Amniotic stem cell (primary cell): ENCODE measurements at regions not wholly inside any gene's neighbourhood (a gene's known extent, or its start where the extent isn't known, plus 50 kb on each side); places are given as distances from the start of the nearest gene placed in this dataset.

Experiments used
- DNase-seq: peaks from one replicate; lab custom pipeline; 2025; lab: John Stamatoyannopoulos, UW

- no peak for DNase-seq
Measured at GRCh38 chr1:13968361-13968760, 268.4 kb downstream of the PRDM2 start.

- no peak for DNase-seq
Measured at GRCh38 chr1:13970631-13971247, 270.8 kb downstream of the PRDM2 start.

GRCh38 chr1:13976485-13976884 is 276.5 kb downstream of the PRDM2 start:
- DNase-seq = no peak

GRCh38 chr1:13981142-13981541 is 281.2 kb downstream of the PRDM2 start:
- DNase-seq = no peak

GRCh38 chr1:13983393-13983792 is 283.4 kb downstream of the PRDM2 start:
- DNase-seq = no peak

- DNase-seq = no peak
Measured at GRCh38 chr1:13990939-13991338, 291.0 kb downstream of the PRDM2 start.

- no peak for DNase-seq
Measured at GRCh38 chr1:13992489-13993285, 292.7 kb downstream of the PRDM2 start.

- no peak for DNase-seq
Measured at GRCh38 chr1:13994386-13994785, 294.4 kb downstream of the PRDM2 start.

GRCh38 chr1:13996334-13996733 is 296.3 kb downstream of the PRDM2 start:
- DNase-seq = no peak

- DNase-seq = no peak
Measured at GRCh38 chr1:14003552-14003951, 303.6 kb downstream of the PRDM2 start.

GRCh38 chr1:14009582-14009981 is 309.6 kb downstream of the PRDM2 start:
- DNase-seq = no peak

- no peak for DNase-seq
Measured at GRCh38 chr1:14010476-14010875, 310.5 kb downstream of the PRDM2 start.

GRCh38 chr1:14011132-14011531 is 311.1 kb downstream of the PRDM2 start:
- no peak for DNase-seq

GRCh38 chr1:14011888-14012287 is 311.9 kb downstream of the PRDM2 start:
- no peak for DNase-seq

GRCh38 chr1:14014929-14015328 is 314.9 kb downstream of the PRDM2 start:
- no peak for DNase-seq

- DNase-seq = no peak
Measured at GRCh38 chr1:14015917-14016316, 315.9 kb downstream of the PRDM2 start.

- DNase-seq = no peak
Measured at GRCh38 chr1:14017531-14017961, 317.6 kb downstream of the PRDM2 start.

GRCh38 chr1:14019461-14019860 is 319.5 kb downstream of the PRDM2 start:
- DNase-seq = no peak

- no peak for DNase-seq
Measured at GRCh38 chr1:14020006-14020405, 320.0 kb downstream of the PRDM2 start.

GRCh38 chr1:14027099-14027498 is 327.1 kb downstream of the PRDM2 start:
- DNase-seq = no peak

GRCh38 chr1:14031461-14031860 is 331.5 kb downstream of the PRDM2 start:
- no peak for DNase-seq

GRCh38 chr1:14034506-14034905 is 334.5 kb downstream of the PRDM2 start:
- DNase-seq = no peak

GRCh38 chr1:14037101-14037847 is 337.3 kb downstream of the PRDM2 start:
- DNase-seq = no peak
